K562 (cell line): ENCODE measurements at regions not wholly inside any gene's neighbourhood (a gene's known extent, or its start where the extent isn't known, plus 50 kb on each side); places are given as distances from the start of the nearest gene placed in this dataset.

Experiments
- ATAC-seq: fragments of 200-7000 bp; cut with Tn5 transposase; 3 replicates; pipeline ENCODE4 v1.9.1; 2020; ENCODE audit warnings: moderate library complexity
- BruUV-seq: library from RNA; stranded (reverse); fragments of 400-500 nt; replicated peaks from 2 replicates; lab custom pipeline; 2021; lab: Mats Ljungman, UMichigan
- CTCF ChIA-PET: fragments of 300-600 bp; formaldehyde crosslinking; extraction: SDS; loops from one replicate; lab custom pipeline; 2021; ENCODE audit warnings: low intra/inter-chr PET ratio; lab: Yijun Ruan, JAX
- POLR2A ChIA-PET: fragments of 300-600, 350-650 bp; sonication (Branson Sonifier 250); formaldehyde crosslinking; extraction: SDS; loops from one replicate; lab custom pipeline; 2021; ENCODE audit warnings: antibody characterized with exemption, inconsistent platforms; lab: Yijun Ruan, JAX
- DNase-seq, 4 experiments: peaks; one replicate each; pipeline versions ENCODE4 v3.0.0 to v3.0.0-alpha.2; 2011 to 2018; ENCODE audit warnings: low spot score in 3 of 4, mixed read lengths in 3 of 4; ENCODE audit errors: extremely low read depth in 1 of 4
- FAIRE-seq: peaks from 2 replicates; lab custom pipeline; 2011; peaks lifted over from hg19 to GRCh38; lab: Jason Lieb, UNC
- H2AFZ ChIP-seq: 2 replicates; pipeline ENCODE4 v1.6.0; 2011; ENCODE audit warnings: low read depth, low read length, control low read depth, inconsistent platforms
- H3K27ac ChIP-seq: fragments of 200-600 bp; 3 replicates; pipeline ENCODE4 v1.8.0; 2011; ENCODE audit warnings: low read depth, mild to moderate bottlenecking, control low read depth, inconsistent platforms, low read length, moderate library complexity, mixed read lengths; ENCODE audit errors: extremely low read depth
- H3K27me3 ChIP-seq, 2 experiments: fragments of 300-600 bp in 1 of 2; 2 replicates in 1 of 2; 3 replicates in 1 of 2; pipeline versions ENCODE4 v1.6.0 to v1.8.0; 2011; ENCODE audit warnings: inconsistent platforms in 2 of 2, low read length in 2 of 2, mild to moderate bottlenecking in 1 of 2, mixed read lengths in 1 of 2, moderate library complexity in 1 of 2; ENCODE audit not compliant: control insufficient read depth in 2 of 2, insufficient read depth in 2 of 2
- H3K36me3 ChIP-seq: fragments of 300-600 bp; 3 replicates; pipeline ENCODE4 v1.8.0; 2011; ENCODE audit warnings: mild to moderate bottlenecking, low read length, inconsistent platforms; ENCODE audit not compliant: control insufficient read depth, insufficient read depth
- H3K4me1 ChIP-seq, 2 experiments: fragments of 200-600 bp in 1 of 2; replicated peaks in 1 of 2; 2 replicates in 1 of 2; 3 replicates in 1 of 2; pipeline versions ENCODE4 v1.5.1 to v1.8.0; 2011; ENCODE audit warnings: inconsistent platforms in 2 of 2, low read length in 2 of 2, mild to moderate bottlenecking in 1 of 2, mixed read lengths in 1 of 2, moderate library complexity in 1 of 2; ENCODE audit not compliant: control insufficient read depth in 2 of 2, insufficient read depth in 2 of 2
- H3K4me2 ChIP-seq: 2 replicates; pipeline ENCODE4 v1.6.1; 2011; ENCODE audit warnings: low read length, control low read depth, inconsistent platforms, mixed read lengths; ENCODE audit not compliant: insufficient read depth
- H3K4me3 ChIP-seq: fragments of 200-600 bp; sonication (generic), shearing (Covaris generic); 2 replicates; pipeline ENCODE4 v1.5.1; 2016; ENCODE audit warnings: control low read depth, inconsistent platforms
- H3K79me2 ChIP-seq: fragments of 200-600 bp; 3 replicates; pipeline ENCODE4 v1.8.0; 2011; ENCODE audit warnings: low read length, inconsistent platforms; ENCODE audit not compliant: control insufficient read depth, insufficient read depth
- H3K9ac ChIP-seq, 2 experiments: 2 replicates each; pipeline versions ENCODE4 v1.6.0 to v1.6.1; 2011; ENCODE audit warnings: low read depth in 2 of 2, low read length in 2 of 2, control low read depth in 1 of 2, inconsistent platforms in 1 of 2, mild to moderate bottlenecking in 1 of 2, mixed read lengths in 1 of 2; ENCODE audit not compliant: insufficient read depth in 1 of 2
- H3K9me1 ChIP-seq: one replicate; pipeline ENCODE4 v1.6.0; 2011; ENCODE audit warnings: inconsistent platforms, mild to moderate bottlenecking, low read length, moderate library complexity; ENCODE audit not compliant: control insufficient read depth, insufficient read depth
- H3K9me3 ChIP-seq: replicated peaks from 2 replicates; pipeline ENCODE4 v1.5.1; 2011; ENCODE audit warnings: low read depth, low read length, inconsistent platforms; ENCODE audit not compliant: control insufficient read depth, insufficient read depth
- H4K20me1 ChIP-seq: replicated peaks from 2 replicates; pipeline ENCODE4 v1.6.1; 2011; ENCODE audit warnings: low read length, inconsistent platforms, mixed read lengths; ENCODE audit not compliant: control insufficient read depth, insufficient read depth
- FOXM1 ChIP-seq, 2 experiments: fragments of 450-650 bp in 1 of 2; sonication (generic) in 1 of 2; formaldehyde crosslinking in 1 of 2; IDR thresholded peaks; 2 replicates each; pipeline versions ENCODE4 v1.6.1 to v1.9.0; 2017 to 2022; ENCODE audit warnings: low read depth in 2 of 2, mild to moderate bottlenecking in 2 of 2, missing genetic modification reagents in 1 of 2, moderate library complexity in 1 of 2
- MAZ ChIP-seq, 2 experiments: fragments of 450-650 bp in 1 of 2; sonication (generic) in 1 of 2; formaldehyde crosslinking; IDR thresholded peaks in 1 of 2; conservative IDR thresholded peaks in 1 of 2; 2 replicates each; pipeline versions ENCODE4 v1.4.0 to v1.5.0; 2020; ENCODE audit warnings: mild to moderate bottlenecking in 1 of 2, missing genetic modification reagents in 1 of 2
- MTA2 ChIP-seq: fragments of 450-650 bp; IDR thresholded peaks from 2 replicates; pipeline ENCODE4 v1.6.1; 2016; ENCODE audit warnings: low read depth
- MYBL2 ChIP-seq, 2 experiments: fragments of 450-650 bp in 1 of 2; sonication (generic) in 1 of 2; formaldehyde crosslinking in 1 of 2; IDR thresholded peaks; 2 replicates each; pipeline versions ENCODE4 v1.6.1 to v1.8.1; 2017 to 2022; ENCODE audit warnings: borderline replicate concordance in 1 of 2, inconsistent platforms in 1 of 2, low read depth in 1 of 2, mild to moderate bottlenecking in 1 of 2, missing genetic modification reagents in 1 of 2, moderate library complexity in 1 of 2
- NFIC ChIP-seq: fragments of 450-650 bp; IDR thresholded peaks from 2 replicates; pipeline ENCODE4 v1.6.1; 2017; ENCODE audit warnings: mild to moderate bottlenecking, inconsistent platforms
- SAFB ChIP-seq: fragments of 200-400 bp; formaldehyde crosslinking; IDR thresholded peaks from 2 replicates; pipeline ENCODE4 v1.6.1; 2017; ENCODE audit warnings: low read depth, low read length, borderline replicate concordance
- U2AF2 ChIP-seq: fragments of 200-400 bp; formaldehyde crosslinking; optimal IDR thresholded peaks from 2 replicates; pipeline ENCODE3; 2017; ENCODE audit warnings: low read depth, mild to moderate bottlenecking, low read length
- ZFP30 ChIP-seq: fragments of 250-450 bp; sonication (Bioruptor Pico); IDR thresholded peaks from 2 replicates; pipeline ENCODE4 v1.8.0; 2022; ENCODE audit warnings: moderate library complexity, mild to moderate bottlenecking, inconsistent platforms, borderline replicate concordance
- ZNF324 ChIP-seq: fragments of 250-450 bp; sonication (Bioruptor Pico); IDR thresholded peaks from 2 replicates; pipeline ENCODE4 v1.4.0; 2020; ENCODE audit warnings: mild to moderate bottlenecking
- ZNF41 ChIP-seq: fragments of 250-450 bp; sonication (Bioruptor Pico); conservative IDR thresholded peaks from 2 replicates; pipeline ENCODE4 v1.4.0; 2020; ENCODE audit warnings: mild to moderate bottlenecking
- WGBS: fragments of 100-300 bp; shearing (Covaris generic); methylation state at CpG from one replicate; pipeline ENCODE4 v1.1.6; 2016; ENCODE audit warnings: low coverage, mixed read lengths; ENCODE audit not compliant: insufficient coverage; ENCODE audit errors: missing lambda C conversion rate; 5-methylcytosine and 5-hydroxymethylcytosine counted together
- in situ Hi-C: fragments of 300-500 bp; cut with MboI; formaldehyde crosslinking; loops from 4 replicates; pipeline ENCODE4 v1.15.0; 2018; ENCODE audit warnings: inconsistent platforms, mixed read lengths
- intact Hi-C: fragments of 100-400 bp; cut with micrococcal nuclease; formaldehyde crosslinking; loops from 2 replicates; pipeline ENCODE4 v1.14.2; 2022
- TF ChIP-seq, protein P1 (sequence below): fragments of 450-650 bp; formaldehyde crosslinking; IDR thresholded peaks from 2 replicates; pipeline ENCODE4 v1.4.0; 2020; ENCODE audit warnings: mild to moderate bottlenecking, moderate library complexity
- TF ChIP-seq, protein P2 (sequence below): sonication (generic); formaldehyde crosslinking; IDR thresholded peaks from 2 replicates; pipeline ENCODE4 v1.9.0; 2022; ENCODE audit warnings: mild to moderate bottlenecking, missing genetic modification reagents

DNA sequence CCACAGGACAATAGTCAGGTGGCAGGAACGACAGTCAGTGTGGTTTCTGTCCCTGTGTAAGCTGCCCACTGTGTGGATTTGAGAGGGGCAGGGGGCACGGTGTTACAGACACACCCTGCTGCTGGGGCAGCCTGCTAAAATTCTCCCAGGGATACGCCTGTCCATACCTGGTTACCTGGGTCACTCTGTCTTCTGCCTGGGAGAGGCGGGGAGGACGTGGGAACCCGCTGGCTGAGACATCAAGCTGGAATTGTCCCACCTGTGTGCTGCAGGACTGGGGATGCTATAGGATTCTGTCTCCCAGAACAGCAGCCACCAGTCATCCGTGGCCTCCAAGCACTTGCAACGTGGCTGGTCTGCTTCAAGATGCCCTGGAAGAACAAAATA lies 63.8 kb upstream of the LINC01488 start (continued):
- no peak for TF ChIP-seq NFIC

DNA sequence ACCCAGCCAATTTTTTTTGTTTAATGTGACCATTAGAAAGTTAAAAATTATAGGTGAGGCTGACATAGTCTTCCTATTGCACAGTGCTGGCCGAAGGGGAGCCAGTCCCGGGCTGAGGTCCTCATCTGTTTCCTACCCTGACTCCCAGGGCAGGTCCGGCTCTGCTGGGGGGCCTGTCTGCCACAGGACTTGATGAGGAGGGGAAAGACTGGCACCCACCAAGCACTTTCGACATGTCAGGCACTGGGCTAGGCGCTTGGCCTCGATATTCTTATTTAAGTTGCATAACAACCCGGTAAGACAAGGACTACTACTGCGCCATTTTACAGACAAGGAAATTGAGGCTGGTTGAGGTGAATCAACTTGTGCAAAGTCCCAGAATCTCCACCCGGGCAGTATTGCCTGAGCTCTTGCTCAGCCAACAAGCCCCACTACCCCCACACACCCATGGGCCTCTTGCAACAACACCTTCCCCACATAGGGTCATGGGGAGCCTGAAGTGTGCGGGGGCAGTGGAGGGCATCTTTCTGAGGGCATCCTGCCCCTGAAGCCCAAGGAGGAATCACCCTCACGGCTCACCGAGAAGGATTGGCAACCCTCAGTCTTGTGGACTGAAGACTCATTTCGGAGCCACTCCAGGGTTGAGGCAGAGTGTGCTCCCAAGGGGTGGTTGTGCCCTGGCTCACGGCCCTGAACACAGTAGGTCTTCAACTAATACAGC lies 62.7 kb upstream of the LINC01488 start:
- no peak overlapping the region for H3K9ac ChIP-seq
- H3K27ac ChIP-seq, result no peak overlapping the region
- intact Hi-C loops (no loop called here), in situ Hi-C loops (no loop called here)
- H3K36me3 ChIP-seq, result no peaks in the 10 kb centered on the region
- POLR2A ChIA-PET, result interaction anchor here (0.7 kb wide), 1 partner anchor 17 kb away, joined by 3 read pairs; no protein-coding TSS in a partner anchor
- FAIRE-seq, result no peak
- H3K9me1 ChIP-seq, result no peaks in the 10 kb centered on the region
- no peak overlapping the region for H2AFZ ChIP-seq
- H3K4me1 ChIP-seq, result peaks cover 14 to 31% of the 10 kb centered on the region in 2 experiments
- no peak overlapping the region for H3K4me3 ChIP-seq
- TF ChIP-seq SAFB, result no peak
- TF ChIP-seq MTA2, result no peak
- no peak for TF ChIP-seq FOXM1 (IDR thresholded peaks at IDR 0.05; ENCODE audit: low read depth)
- TF ChIP-seq FOXM1 (CRISPR knock-in tag; IDR thresholded peaks at IDR 0.05; ENCODE audit: low read depth), result no peak
- no peak for TF ChIP-seq MYBL2 (IDR thresholded peaks at IDR 0.05; ENCODE audit: low read depth)
- TF ChIP-seq MYBL2 (CRISPR knock-in tag; IDR thresholded peaks at IDR 0.05; ENCODE audit: borderline replicate concordance), result no peak
- TF ChIP-seq ZNF41 (CRISPR knock-in tag), result no peak
- no peak for TF ChIP-seq ZFP30
- TF ChIP-seq, protein P1, sequence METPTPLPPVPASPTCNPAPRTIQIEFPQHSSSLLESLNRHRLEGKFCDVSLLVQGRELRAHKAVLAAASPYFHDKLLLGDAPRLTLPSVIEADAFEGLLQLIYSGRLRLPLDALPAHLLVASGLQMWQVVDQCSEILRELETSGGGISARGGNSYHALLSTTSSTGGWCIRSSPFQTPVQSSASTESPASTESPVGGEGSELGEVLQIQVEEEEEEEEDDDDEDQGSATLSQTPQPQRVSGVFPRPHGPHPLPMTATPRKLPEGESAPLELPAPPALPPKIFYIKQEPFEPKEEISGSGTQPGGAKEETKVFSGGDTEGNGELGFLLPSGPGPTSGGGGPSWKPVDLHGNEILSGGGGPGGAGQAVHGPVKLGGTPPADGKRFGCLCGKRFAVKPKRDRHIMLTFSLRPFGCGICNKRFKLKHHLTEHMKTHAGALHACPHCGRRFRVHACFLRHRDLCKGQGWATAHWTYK (CRISPR knock-in tag), result no peak
- TF ChIP-seq ZNF324 (CRISPR knock-in tag), result no peak
- no peak for TF ChIP-seq U2AF2
- TF ChIP-seq, protein P2, sequence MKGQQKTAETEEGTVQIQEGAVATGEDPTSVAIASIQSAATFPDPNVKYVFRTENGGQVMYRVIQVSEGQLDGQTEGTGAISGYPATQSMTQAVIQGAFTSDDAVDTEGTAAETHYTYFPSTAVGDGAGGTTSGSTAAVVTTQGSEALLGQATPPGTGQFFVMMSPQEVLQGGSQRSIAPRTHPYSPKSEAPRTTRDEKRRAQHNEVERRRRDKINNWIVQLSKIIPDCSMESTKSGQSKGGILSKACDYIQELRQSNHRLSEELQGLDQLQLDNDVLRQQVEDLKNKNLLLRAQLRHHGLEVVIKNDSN (CRISPR knock-in tag), result no peak
- no peak for TF ChIP-seq MAZ (CRISPR knock-in tag; conservative IDR thresholded peaks at IDR 0.05 in 1 of 2, IDR thresholded peaks at IDR 0.05 in 1 of 2)
- CTCF ChIA-PET, result no interaction called here
- no peaks in the 10 kb centered on the region for H3K27me3 ChIP-seq
- BruUV-seq, result no TSS peak
- ATAC-seq, result no peak
- no peak for DNase-seq
- 87% methylated on average over 13 of the region's 14 CpGs for WGBS
- H3K4me2 ChIP-seq, result no peak overlapping the region
- H4K20me1 ChIP-seq, result no peaks in the 10 kb centered on the region
- no peaks in the 10 kb centered on the region for H3K9me3 ChIP-seq
- H3K79me2 ChIP-seq, result no peaks in the 10 kb centered on the region
